Brain microvascular endothelial cell (primary cell): ENCODE measurements at regions not wholly inside any gene's neighbourhood (a gene's known extent, or its start where the extent isn't known, plus 50 kb on each side); places are given as distances from the start of the nearest gene placed in this dataset.

ENCODE experiments used
- DNase-seq: peaks from one replicate; pipeline ENCODE4 v3.0.0-alpha.2; 2020
- H3K27ac ChIP-seq: fragments of 250-450 bp; sonication (Bioruptor Pico); 2 replicates; pipeline ENCODE4 v1.5.1; 2020; ENCODE audit warnings: mild to moderate bottlenecking, moderate library complexity
- H3K27me3 ChIP-seq: fragments of 250-450 bp; sonication (Bioruptor Pico); replicated peaks from 2 replicates; pipeline ENCODE4 v1.5.1; 2020; ENCODE audit warnings: mild to moderate bottlenecking
- H3K36me3 ChIP-seq: fragments of 250-450 bp; sonication (Bioruptor Pico); replicated peaks from 2 replicates; pipeline ENCODE4 v1.5.1; 2020; ENCODE audit warnings: mild to moderate bottlenecking
- H3K4me3 ChIP-seq: 2 replicates; pipeline ENCODE4 v1.5.1; 2011; ENCODE audit warnings: low read depth, mild to moderate bottlenecking, control low read depth, low read length, moderate library complexity
- in situ Hi-C: cut with HindIII; loops from 2 replicates; pipeline ENCODE4 v1.10.0; 2017; ENCODE audit warnings: low sequenced_read_pairs, low pct_ligation_motif_present
- TF ChIP-seq, protein P1 (sequence below): IDR thresholded peaks from 2 replicates; pipeline ENCODE4 v1.5.1; 2011; ENCODE audit warnings: low read depth, mild to moderate bottlenecking, moderate library complexity, low read length, control low read depth, inconsistent platforms; ENCODE audit errors: missing control alignments

DNA sequence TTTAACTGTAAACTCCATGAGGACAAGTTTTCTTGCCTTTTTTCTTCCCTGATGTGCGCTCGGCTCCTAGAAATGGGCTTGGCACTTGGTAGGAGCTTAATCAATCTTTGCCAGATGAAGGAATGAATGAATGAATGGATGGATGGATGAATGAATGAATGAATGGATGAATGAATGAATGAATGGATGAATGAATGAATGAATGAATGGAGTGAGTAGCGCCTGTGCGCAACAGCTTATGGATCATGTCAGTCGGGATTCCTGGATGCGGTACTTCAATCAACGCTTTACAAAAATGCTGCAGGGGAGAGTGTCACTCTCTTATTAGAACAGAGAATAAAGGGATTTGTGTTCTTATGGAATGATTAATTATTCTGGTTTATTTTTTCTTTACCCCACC lies 267.3 kb downstream of the TFAP2C start:
- TF ChIP-seq, protein P1, sequence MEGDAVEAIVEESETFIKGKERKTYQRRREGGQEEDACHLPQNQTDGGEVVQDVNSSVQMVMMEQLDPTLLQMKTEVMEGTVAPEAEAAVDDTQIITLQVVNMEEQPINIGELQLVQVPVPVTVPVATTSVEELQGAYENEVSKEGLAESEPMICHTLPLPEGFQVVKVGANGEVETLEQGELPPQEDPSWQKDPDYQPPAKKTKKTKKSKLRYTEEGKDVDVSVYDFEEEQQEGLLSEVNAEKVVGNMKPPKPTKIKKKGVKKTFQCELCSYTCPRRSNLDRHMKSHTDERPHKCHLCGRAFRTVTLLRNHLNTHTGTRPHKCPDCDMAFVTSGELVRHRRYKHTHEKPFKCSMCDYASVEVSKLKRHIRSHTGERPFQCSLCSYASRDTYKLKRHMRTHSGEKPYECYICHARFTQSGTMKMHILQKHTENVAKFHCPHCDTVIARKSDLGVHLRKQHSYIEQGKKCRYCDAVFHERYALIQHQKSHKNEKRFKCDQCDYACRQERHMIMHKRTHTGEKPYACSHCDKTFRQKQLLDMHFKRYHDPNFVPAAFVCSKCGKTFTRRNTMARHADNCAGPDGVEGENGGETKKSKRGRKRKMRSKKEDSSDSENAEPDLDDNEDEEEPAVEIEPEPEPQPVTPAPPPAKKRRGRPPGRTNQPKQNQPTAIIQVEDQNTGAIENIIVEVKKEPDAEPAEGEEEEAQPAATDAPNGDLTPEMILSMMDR = no peak
- no peaks in the 10 kb centered on the region for H3K36me3 ChIP-seq
- H3K27ac ChIP-seq = no peak overlapping the region
- in situ Hi-C loops = no loop called here
- no peaks in the 10 kb centered on the region for H3K27me3 ChIP-seq
- no peak for DNase-seq
- no peak overlapping the region for H3K4me3 ChIP-seq

DNA sequence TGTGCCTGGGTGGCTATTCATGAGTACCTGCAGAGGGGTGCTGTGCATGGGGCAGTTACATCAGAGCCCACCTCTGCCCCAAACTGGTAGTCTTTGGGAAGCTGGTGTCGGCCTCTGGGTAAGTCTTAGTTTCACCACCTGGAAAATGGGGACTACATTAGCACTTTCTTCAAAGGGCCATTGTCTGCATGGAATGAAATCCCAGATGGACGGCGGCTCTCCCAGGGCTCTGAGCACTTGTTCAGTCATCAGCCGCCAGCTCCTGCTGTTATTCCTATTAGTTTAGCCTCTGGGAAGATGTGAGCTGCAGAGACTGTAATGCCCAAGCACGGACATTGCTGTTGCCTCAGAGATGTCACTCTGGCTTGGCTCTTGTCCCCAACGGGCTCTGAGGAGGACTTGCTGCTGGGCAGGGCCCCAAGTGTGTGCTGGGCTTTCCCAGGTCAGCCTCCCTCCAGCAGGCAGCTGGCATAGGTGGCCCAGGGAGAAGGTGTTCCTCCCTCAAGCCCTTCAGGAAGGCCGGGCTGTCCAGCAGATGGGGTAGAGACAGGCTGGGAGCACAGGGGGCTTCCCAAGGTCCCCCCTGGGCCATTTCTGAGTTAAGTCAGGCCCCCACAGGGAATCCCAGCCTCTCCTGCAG lies 268.3 kb downstream of the TFAP2C start:
- Histone ChIP-seq H3K27me3 (no peaks in the 10 kb centered on the region), H3K27ac (no peak overlapping the region), H3K36me3 (no peaks in the 10 kb centered on the region), H3K4me3 (no peak overlapping the region)
- TF ChIP-seq, protein P1 = no peak
- in situ Hi-C loops = no loop called here
- DNase-seq = no peak

DNA sequence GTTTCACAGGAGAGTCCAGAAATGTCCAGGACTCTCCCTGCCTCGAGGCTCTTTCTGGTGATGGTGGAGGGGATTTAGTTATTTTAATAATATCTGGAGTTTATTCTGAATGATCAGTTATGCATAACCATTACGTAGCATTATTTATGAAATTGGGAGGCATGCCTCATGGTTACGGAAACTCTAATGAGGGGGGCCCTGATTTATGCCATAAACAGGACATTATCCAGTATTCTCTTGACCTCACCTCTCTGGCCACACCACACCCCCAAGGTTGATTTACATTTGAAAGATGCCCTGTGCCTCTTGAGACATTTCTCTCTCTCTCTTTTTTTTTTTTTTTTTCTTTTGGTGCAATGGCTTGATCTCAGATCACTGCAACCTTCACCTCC lies 268.8 kb downstream of the TFAP2C start:
- TF ChIP-seq, protein P1 = no peak
- Histone ChIP-seq H3K4me3 (no peak overlapping the region), H3K36me3 (no peaks in the 10 kb centered on the region), H3K27me3 (no peaks in the 10 kb centered on the region), H3K27ac (no peak overlapping the region)
- in situ Hi-C loops = no loop called here
- DNase-seq = no peak

DNA sequence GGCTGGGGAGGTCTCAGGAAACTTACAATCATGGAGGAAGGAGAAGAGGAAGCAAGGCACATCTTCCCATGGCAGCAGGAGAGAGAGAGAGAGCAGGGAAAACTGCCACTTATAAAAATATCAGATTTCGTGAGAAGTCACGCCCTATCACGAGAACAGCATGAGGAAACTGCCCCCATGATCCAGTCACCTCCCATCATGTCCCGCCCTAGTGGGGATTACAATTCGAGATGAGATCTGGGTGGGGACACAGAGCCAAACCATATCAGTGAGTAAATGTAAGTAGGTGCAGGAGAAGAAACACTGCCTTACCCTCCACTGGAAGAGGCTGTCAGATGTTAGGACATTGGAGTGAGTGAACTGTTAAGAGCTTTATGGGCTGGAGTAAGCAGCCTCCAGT lies 270.4 kb downstream of the TFAP2C start:
- DNase-seq = no peak
- H3K4me3 ChIP-seq = no peak overlapping the region
- H3K36me3 ChIP-seq = no peaks in the 10 kb centered on the region
- TF ChIP-seq, protein P1 = no peak
- in situ Hi-C loops = no loop called here
- H3K27ac ChIP-seq = no peak overlapping the region
- H3K27me3 ChIP-seq = no peaks in the 10 kb centered on the region

DNA sequence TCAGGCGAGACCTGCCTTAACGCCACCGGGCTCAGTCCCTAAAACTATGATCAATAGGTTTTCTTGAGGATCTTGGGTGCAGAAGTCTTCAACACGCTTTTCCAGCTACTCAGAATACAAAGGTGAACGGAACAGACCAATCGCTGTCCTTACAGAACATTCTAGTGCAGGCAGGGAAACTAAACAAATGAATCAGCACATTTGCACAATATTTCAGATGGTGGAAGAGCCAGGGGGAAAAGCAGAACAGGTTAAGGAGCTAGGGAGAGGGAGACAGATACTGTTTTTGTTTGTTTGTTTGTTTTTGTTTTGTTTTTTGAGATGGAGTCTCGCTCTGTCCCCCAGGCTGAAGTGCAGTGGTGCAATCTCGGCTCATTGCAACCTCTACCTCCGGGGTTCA lies 271.1 kb downstream of the TFAP2C start:
- H3K4me3 ChIP-seq = no peak overlapping the region
- in situ Hi-C loops = no loop called here
- no peak overlapping the region for H3K27ac ChIP-seq
- TF ChIP-seq, protein P1 = no peak
- H3K36me3 ChIP-seq = no peaks in the 10 kb centered on the region
- no peak for DNase-seq
- H3K27me3 ChIP-seq = no peaks in the 10 kb centered on the region

DNA sequence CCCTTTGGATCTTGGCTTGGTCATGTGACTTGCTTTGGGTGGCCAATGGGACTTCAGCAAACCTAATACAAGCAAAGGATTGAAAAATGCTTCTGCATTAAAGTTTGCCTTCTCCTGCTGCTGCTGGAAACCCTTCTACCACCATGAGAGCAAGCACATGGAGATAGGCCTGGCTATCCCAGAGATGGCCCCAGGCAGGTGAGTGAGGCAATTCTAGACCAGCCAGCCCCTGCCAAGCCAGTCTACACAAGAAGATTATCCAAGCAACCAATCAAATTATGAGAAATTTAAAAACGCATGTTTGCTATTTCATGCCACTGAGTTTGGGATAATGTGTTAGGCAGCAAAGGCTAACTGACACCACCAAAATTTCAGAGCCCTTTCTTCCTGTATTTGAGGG lies 274.3 kb downstream of the TFAP2C start:
- in situ Hi-C loops = no loop called here
- H3K36me3 ChIP-seq = no peaks in the 10 kb centered on the region
- no peaks in the 10 kb centered on the region for H3K27me3 ChIP-seq
- DNase-seq = no peak
- TF ChIP-seq, protein P1 = no peak
- no peak overlapping the region for H3K27ac ChIP-seq
- H3K4me3 ChIP-seq = no peak overlapping the region
